ENCODE measurements at regions not wholly inside any gene's neighbourhood (a gene's known extent, or its start where the extent isn't known, plus 50 kb on each side); places are given as distances from the start of the nearest gene placed in this dataset.

- DNase-seq (ENCODE audit: low read depth in 2 of 2) = no peak
These were observed 181.5 kb upstream of the PELI2 start for GRCh38 chr14:55936691-55937090.

- peak; percentile 6 to 8 for DNase-seq (ENCODE audit: low read depth in 2 of 2)
These were observed 179.9 kb upstream of the PELI2 start for GRCh38 chr14:55938249-55938791.

GRCh38 chr14:55942076-55942654 lies 176.0 kb upstream of the PELI2 start:
- DNase-seq (ENCODE audit: low read depth in 2 of 2) = no peak

GRCh38 chr14:55942826-55943225 lies 175.4 kb upstream of the PELI2 start:
- no peak for DNase-seq (ENCODE audit: low read depth in 2 of 2)

- no peak for DNase-seq (ENCODE audit: low read depth in 2 of 2)
These were observed 173.5 kb upstream of the PELI2 start for GRCh38 chr14:55944757-55945156.

- no peak for DNase-seq (ENCODE audit: low read depth in 2 of 2)
These were observed 172.0 kb upstream of the PELI2 start for GRCh38 chr14:55946231-55946630.

- no peak for DNase-seq (ENCODE audit: low read depth in 2 of 2)
These were observed 169.8 kb upstream of the PELI2 start for GRCh38 chr14:55948399-55948798.

GRCh38 chr14:55949708-55950107 lies 168.5 kb upstream of the PELI2 start:
- DNase-seq (ENCODE audit: low read depth in 2 of 2) = no peak

GRCh38 chr14:55950135-55950534 lies 168.1 kb upstream of the PELI2 start:
- no peak for DNase-seq (ENCODE audit: low read depth in 2 of 2)

- no peak for DNase-seq (ENCODE audit: low read depth in 2 of 2)
These were observed 166.6 kb upstream of the PELI2 start for GRCh38 chr14:55951341-55952206.

GRCh38 chr14:55954108-55954507 lies 164.1 kb upstream of the PELI2 start:
- no peak for DNase-seq (ENCODE audit: low read depth in 2 of 2)

- DNase-seq (ENCODE audit: low read depth in 2 of 2) = no peak
These were observed 163.0 kb upstream of the PELI2 start for GRCh38 chr14:55955175-55955574.

- DNase-seq (ENCODE audit: low read depth in 2 of 2) = no peak
These were observed 160.3 kb upstream of the PELI2 start for GRCh38 chr14:55957950-55958349.

GRCh38 chr14:55963295-55963694 lies 154.9 kb upstream of the PELI2 start:
- no peak for DNase-seq (ENCODE audit: low read depth in 2 of 2)

GRCh38 chr14:55964091-55964490 lies 154.1 kb upstream of the PELI2 start:
- DNase-seq (ENCODE audit: low read depth in 2 of 2) = no peak

GRCh38 chr14:55964821-55965220 lies 153.4 kb upstream of the PELI2 start:
- DNase-seq (ENCODE audit: low read depth in 2 of 2) = no peak

- no peak for DNase-seq (ENCODE audit: low read depth in 2 of 2)
These were observed 152.4 kb upstream of the PELI2 start for GRCh38 chr14:55965851-55966250.

GRCh38 chr14:55968741-55969140 lies 149.5 kb upstream of the PELI2 start:
- no peak for DNase-seq (ENCODE audit: low read depth in 2 of 2)

- DNase-seq (ENCODE audit: low read depth in 2 of 2) = no peak
These were observed 144.9 kb upstream of the PELI2 start for GRCh38 chr14:55973285-55973800.

GRCh38 chr14:55973911-55974630 lies 144.1 kb upstream of the PELI2 start:
- DNase-seq (ENCODE audit: low read depth in 2 of 2) = no peak

- DNase-seq (ENCODE audit: low read depth in 2 of 2) = no peak
These were observed 142.8 kb upstream of the PELI2 start for GRCh38 chr14:55975281-55975910.

- no peak for DNase-seq (ENCODE audit: low read depth in 2 of 2)
These were observed 142.0 kb upstream of the PELI2 start for GRCh38 chr14:55976219-55976618.

Data from fibroblast of skin of left quadriceps (primary cell).